A204.1 (cell line): ENCODE measurements at regions not wholly inside any gene's neighbourhood (a gene's known extent, or its start where the extent isn't known, plus 50 kb on each side); places are given as distances from the start of the nearest gene placed in this dataset.

Experiments used
- FAIRE-seq: peaks from 2 replicates; lab custom pipeline; 2012; peaks lifted over from hg19 to GRCh38; lab: Jason Lieb, UNC

DNA sequence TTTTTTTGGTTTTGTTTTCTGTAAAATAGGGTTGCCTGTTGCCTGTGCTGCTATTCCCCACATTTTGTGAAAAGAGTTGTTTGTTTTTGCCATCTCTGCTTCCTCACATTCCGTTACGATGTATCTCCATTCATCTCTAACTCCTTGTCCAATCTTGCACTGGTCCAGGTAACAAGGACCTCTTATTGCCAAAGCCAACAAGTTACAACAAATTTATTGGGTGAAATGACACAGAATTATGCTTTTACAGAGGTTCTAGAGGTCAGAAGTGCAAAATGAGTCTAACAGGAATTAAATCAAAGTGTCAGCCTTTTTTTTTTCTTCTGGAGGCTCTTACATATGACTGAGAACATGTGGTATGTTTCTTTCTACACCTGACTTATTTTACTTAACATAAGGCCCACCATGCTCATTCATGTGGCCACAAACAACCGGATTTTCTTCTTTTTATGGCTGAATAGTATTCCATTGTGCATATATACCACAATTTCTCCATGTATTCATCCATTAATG is 787.9 kb upstream of the B3GALT2 start:
- FAIRE-seq, result no peak

DNA sequence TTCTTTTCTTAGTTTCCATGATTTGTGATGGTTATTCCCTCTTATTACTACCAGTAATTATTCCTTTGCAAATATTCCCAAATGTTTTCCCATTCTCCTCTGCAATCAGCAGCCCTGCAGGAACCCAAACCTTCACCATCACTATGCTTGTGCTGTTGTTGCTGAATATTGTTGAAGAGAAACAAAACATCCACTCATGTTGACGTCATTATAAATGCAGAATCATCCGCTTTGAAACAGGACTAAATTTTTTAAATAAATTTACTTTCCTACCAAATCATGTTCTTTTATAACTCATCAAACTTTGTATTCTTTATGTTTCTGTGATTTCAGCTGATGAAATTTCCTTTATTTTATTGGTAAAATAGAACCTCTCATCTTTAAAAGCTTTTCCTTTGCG is 787.0 kb upstream of the B3GALT2 start:
- no peak for FAIRE-seq

GRCh38 chr1:193971595-193971994 is 785.2 kb upstream of the B3GALT2 start:
- FAIRE-seq, result no peak

DNA sequence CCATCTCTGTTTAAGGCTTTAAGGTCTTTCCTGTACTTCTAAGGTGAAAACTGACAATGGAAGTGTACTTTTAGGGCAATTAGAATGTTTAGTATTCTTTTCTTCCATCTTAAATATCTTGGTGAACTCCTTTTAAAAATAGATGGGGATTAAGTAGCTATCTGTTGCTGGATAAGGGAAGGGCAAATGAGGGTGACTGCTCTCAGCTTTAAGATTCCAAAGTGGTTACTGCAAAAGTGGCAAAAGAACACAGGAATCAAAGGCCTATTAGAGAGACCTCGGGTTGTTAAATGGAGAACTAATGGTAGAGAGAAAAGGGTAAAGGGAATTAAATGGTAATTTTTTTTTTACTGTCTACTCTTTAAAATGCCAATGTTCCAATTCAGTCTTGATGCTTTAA is 774.1 kb upstream of the B3GALT2 start:
- no peak for FAIRE-seq

- no peak for FAIRE-seq
Observed at GRCh38 chr1:193960040-193960439, 773.6 kb upstream of the B3GALT2 start.

- FAIRE-seq, result no peak
Observed at GRCh38 chr1:193957556-193958095, 771.2 kb upstream of the B3GALT2 start.

DNA sequence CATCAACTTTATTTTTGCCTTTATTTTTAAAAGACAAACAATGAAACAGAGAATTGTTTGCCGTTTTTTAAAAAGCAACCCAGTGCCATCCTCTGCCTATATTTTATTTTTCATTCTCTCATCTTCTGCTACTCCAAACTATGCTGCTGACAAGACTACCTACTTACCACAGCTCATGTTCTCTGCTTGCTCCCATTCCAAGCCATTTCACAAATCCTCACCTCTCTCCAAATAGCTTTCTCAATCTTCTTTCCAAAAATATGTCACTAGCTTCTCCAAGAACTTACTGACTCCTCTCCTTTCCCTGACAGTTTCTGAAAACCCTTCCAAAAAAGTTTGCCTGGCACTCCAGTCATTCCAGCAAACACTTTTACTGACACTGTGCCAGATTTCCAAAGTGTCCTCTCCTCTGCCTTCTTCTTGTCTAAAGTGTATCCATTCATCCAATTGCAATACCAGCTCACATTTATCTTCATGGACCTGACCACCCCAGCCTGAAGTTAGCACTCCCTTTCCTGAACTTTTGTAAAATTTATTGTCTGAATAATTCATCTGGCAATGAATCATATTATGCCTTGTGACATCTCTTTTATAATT is 766.5 kb upstream of the B3GALT2 start:
- no peak for FAIRE-seq

DNA sequence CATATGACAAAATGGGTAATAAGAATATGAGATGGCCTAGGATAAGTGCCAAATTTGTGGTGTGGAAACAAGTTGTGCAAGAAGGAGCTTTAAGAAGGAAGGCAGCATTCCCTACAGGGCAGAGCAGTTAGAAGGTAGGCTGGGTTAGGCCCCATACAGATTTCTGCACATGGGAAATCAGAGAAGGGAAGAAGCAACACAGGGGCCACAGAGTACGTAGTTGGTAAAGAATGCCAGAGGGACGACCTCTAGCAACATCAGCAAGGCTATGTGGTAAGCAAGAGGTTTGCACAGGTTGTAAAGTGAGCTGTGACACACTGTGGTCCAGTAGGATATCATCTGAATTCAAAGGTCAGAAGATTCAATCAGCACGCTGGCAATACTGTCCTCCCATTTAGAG is 765.6 kb upstream of the B3GALT2 start:
- no peak for FAIRE-seq

- no peak for FAIRE-seq
Observed at GRCh38 chr1:193944454-193944853, 758.0 kb upstream of the B3GALT2 start.

- FAIRE-seq, result no peak
Observed at GRCh38 chr1:193940176-193940575, 753.8 kb upstream of the B3GALT2 start.

DNA sequence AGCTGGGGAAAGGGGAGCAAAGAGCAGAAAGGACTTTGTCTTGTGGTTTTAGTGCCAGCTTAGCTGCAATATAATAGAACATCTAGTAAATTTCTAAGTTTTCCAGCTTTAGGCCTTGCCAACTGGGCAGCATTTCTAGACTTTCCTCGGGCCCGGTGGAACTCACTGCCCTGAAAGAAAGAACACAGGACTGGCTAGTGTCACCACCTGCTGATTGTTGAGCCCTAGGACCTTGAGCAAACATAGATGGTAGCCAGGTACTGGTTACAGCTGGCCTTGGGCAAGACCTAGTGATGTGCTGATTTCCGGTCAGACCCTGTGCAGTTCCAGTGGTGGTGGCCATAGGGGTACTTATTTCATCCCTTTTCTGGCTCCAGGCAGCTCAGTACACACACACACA is 753.2 kb upstream of the B3GALT2 start:
- no peak for FAIRE-seq

- FAIRE-seq, result no peak
Observed at GRCh38 chr1:193937308-193937707, 750.9 kb upstream of the B3GALT2 start.

DNA sequence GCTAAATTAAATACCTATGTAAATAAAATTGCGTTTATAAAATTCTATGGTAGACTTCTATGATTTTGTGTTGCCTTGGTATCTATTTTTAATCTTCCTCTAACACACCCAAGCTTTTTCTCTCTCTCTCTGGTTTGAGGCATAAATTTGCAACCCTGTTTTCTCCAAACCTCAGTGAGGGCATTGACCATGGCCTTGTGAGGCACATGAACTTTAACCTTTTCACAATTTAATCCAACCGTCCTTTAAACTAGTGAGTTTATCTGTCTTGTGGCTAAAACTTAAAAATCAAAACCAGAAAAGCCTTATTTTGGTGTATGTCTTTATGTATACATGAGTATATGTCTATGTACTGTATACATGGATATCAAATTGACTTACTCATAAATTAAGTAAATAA is 746.6 kb upstream of the B3GALT2 start:
- FAIRE-seq, result no peak

DNA sequence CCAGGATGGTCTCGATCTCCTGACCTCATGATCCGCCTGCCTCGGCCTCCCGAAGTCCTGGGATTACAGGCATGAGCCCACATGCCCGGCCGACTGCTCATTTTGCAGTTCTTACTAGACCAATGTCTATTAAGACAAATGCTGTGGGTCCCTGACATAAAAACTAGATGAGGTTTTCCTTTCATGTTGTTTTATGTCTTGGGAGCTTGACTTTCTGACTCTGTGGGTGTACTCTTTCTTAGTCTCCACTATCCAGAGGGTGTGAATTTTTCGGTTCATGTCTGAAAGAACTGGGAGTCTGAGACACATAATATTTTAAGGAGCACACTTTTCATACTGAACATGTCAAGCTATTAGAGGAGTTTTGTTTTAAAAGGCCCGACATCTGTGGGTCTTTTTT is 744.9 kb upstream of the B3GALT2 start:
- FAIRE-seq, result no peak

- FAIRE-seq, result no peak
Observed at GRCh38 chr1:193929374-193930033, 743.1 kb upstream of the B3GALT2 start.

DNA sequence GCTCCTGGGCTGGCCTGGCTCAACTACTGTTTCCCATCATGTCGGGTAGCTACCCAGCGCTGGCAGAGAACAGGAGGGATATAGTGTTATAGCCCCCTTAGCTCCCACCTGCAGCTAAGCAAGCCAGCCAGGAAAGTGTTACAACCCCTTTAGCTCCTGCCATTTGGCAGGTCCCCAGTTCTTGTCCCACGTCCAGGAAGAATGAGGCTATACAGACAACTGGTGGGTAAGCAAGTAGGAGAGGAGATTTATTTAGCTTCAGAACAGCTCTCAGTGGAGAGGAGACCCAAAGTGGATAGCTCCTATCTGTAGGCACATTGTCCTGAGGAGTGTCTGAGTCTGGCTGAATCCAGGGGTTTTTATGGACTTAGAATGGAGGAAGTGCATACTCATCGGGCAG is 741.1 kb upstream of the B3GALT2 start:
- FAIRE-seq, result no peak

- no peak for FAIRE-seq
Observed at GRCh38 chr1:193926956-193927355, 740.5 kb upstream of the B3GALT2 start.

DNA sequence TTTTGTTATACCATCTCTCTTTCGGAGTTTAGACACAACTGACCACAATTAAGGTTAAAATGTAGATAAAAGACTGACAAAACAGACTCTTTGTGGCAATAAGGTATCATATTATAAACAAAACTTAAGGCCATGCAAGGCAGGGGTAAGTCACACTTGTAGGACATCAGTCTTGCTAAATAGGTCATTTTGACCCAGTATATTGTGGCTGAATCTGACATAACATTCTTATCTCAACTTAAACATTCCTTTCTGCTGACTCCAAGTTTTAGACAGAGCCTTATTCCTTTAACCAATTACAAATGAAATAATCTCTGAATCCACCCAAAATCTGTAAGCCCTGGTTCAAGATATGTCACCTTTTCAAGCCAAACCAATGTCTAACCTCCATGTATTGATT is 733.4 kb upstream of the B3GALT2 start:
- no peak for FAIRE-seq

DNA sequence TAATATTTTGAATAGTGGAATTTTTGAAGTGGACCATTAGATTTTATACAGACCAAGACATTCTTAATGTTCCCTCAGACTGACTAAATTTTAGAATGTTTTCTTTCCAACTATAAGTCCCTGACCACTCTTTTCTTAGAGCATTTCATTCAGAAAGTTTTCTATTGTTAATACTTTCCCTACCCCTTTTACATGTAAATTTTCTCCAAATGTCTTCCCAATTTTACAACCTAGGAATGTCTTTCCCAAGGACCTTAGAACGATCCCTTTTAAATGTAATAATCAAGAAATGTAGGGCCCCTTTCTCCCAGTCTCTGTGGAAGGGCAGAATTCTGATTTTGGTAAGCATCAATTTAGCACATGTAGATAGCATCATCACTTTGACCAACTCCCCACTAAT is 730.0 kb upstream of the B3GALT2 start:
- FAIRE-seq, result no peak

DNA sequence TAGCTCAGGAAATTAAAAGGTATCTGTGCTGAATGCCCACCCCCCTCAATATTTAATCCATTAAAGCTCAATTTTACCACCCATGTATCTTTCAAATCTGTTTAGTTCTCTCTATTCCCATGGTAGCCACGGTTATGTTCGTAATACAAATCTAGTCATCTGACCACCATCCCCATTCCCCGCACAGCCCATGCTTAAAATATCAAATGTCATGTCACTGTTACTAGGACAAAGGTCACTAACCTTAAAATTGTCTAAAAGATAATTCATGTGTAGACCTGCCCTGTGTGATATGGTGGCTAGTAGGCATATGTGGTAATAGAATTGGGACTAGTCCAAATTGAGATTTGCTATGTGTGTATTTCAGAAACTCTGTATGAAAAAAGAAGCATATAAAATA is 728.5 kb upstream of the B3GALT2 start:
- no peak for FAIRE-seq

DNA sequence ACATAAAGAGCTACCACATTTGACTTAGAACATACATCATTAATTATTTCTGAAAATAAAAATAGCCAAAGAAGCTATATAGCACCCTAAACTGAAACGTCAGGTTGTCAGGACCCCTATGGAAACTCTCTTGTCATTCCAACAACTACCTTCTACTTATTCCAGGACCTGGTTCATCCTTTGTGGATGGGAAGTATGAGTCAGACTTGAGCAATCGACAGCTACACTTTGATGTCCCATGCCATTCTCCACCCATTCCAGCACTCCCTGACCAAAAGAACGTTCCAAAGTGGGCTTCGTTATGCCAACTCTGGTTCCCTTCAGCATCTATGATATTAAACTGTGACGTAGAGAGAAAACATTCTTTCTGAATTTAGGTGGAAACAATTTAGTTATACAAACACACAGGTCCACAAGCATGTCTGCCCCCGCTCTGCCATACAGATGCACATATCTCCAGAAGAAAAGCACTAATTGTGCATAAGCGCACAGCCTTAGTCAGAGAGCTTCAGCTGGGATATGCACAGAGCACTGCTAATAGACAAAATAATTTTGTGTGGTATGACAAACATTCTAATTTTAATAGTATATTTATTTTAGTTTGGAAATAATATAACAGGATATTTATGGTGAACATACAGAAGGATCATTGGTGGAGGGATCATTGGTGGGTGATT is 723.1 kb upstream of the B3GALT2 start:
- no peak for FAIRE-seq

DNA sequence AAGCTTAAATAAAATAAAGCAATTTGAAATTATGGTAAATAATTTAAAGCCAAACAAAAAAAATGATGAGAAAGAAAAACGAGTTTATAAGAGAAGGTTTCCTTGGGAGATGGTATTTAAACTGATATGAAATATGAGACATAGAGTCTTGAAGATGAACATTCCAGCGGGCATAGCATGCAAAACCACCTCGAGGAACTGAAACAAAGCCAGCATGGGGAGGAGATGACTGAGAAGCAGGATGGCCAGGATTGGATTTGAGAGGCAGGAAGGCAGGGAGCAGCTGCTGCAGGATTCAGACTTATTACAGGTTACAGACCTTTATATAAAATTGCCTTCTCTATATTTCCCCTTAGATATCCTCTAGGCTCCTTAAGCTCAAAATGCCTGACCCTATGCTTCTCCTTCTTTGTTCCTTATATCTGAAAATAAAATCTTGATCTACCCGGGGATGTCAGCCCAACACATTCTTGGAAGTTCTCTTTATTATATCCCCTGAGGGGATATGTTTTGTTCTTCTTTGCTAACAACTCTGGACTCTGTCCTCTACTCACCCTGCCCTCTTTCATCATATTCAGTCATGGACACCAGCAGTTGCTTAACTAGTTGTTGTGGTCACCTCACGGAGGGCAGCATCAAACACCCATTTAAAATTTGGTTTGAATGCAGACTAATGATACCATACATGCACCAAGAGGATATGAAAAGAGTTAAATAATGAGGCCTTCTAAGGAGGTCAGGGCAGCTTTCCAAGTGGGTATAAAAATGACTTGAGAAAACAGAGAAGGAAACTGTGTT is 719.1 kb upstream of the B3GALT2 start:
- FAIRE-seq, result no peak

DNA sequence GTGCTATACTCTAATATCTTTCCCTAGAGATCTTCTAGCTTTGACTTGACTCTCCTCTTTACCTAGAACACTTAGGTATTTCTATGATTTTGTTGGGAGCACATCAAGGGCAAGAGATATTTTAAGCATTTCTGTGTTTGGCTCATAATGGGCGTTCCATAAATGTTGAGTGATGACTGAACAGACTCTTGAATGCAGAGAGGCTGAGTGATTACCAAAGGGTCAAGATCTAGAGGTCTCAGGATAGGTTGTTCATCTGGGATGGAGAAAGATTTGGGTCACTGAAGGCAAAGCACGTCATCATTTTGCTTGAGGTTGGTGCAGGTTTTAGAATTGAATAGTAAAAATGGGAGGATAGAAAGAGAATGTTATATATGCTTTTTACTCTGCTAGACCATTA is 705.4 kb upstream of the B3GALT2 start:
- no peak for FAIRE-seq
